ENCODE measurements at regions not wholly inside any gene's neighbourhood (a gene's known extent, or its start where the extent isn't known, plus 50 kb on each side); places are given as distances from the start of the nearest gene placed in this dataset.
"Not testable (repeated sequence)": the region's sequence is repeated elsewhere in the genome, so short reads cannot be mapped to it uniquely, and the experiment has no call there.

- no peak overlapping the region for H2BK5ac ChIP-seq (ENCODE audit: low read depth, low read length, poor library complexity)
- WGBS (ENCODE audit: extremely low coverage, insufficient coverage, insufficient read length) = no CpG with 5 or more reads among the region's 3 CpGs
- H2AFZ ChIP-seq (ENCODE audit: insufficient read depth, low read length, poor library complexity) = no peak overlapping the region
Observed at GRCh38 chr18:24613896-24614640, 153.6 kb downstream of the HRH4 start.

DNA sequence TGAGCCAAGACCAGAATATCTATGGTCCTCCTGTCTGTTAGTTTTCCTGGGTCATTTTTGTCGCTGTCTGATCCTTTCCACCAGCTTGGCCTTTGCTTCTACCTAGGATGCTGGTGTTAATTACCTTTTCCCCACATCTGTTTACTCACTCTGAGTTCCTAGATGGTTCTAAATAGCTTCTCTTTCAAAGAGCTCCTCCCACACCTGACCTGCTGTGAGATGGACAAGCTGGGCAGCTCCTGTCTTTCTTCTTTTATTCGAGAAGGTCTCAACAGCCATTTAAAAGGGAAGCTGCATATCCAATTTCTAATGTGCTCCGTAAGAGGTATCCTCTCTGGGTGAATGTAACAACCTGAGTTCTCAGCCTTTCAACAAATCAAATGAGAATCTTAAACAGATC lies 156.2 kb downstream of the HRH4 start:
- Histone ChIP-seq H2BK120ac (ENCODE audit: insufficient read depth, low read length, poor library complexity) (no peak overlapping the region), H2BK12ac (ENCODE audit: low read length) (no peak overlapping the region), H4K8ac (ENCODE audit: low read depth, low read length) (no peak overlapping the region), H3K27me3 (ENCODE audit: insufficient read depth, low read length) (no peaks in the 10 kb centered on the region), H3K4me2 (ENCODE audit: low read length) (no peak overlapping the region), H3K36me3 (ENCODE audit: control insufficient read depth in 1 of 2, insufficient read depth in 2 of 2, low read length in 2 of 2) (no peaks in the 10 kb centered on the region), H2AK5ac (ENCODE audit: low read length) (no peak overlapping the region), H3K27ac (ENCODE audit: low read depth, low read length) (no peak overlapping the region), H3K79me1 (ENCODE audit: low read length) (no peaks in the 10 kb centered on the region), H3K18ac (ENCODE audit: low read length) (no peak overlapping the region), H4K12ac (ENCODE audit: low read depth, low read length) (no peak overlapping the region), H3K9me3 (ENCODE audit: insufficient read depth, low read depth, low read length) (no peaks in the 10 kb centered on the region), H3K23ac (ENCODE audit: low read length) (no peak overlapping the region), H2AFZ (ENCODE audit: insufficient read depth, low read length, poor library complexity) (no peak overlapping the region), H4K91ac (ENCODE audit: low read depth, low read length) (no peak overlapping the region), H3K79me2 (ENCODE audit: control insufficient read depth, insufficient read depth, low read length, poor library complexity) (no peaks in the 10 kb centered on the region), H3K14ac (ENCODE audit: low read length) (no peak overlapping the region), H3K4ac (ENCODE audit: low read depth, low read length) (no peak overlapping the region), H3K4me3 (ENCODE audit: low read depth, low read length) (no peak overlapping the region), H3K9ac (ENCODE audit: low read length) (no peak overlapping the region), H3K4me1 (ENCODE audit: control insufficient read depth in 1 of 2, insufficient read depth in 2 of 2, low read length in 2 of 2) (no peaks in the 10 kb centered on the region), H2BK5ac (ENCODE audit: low read depth, low read length, poor library complexity) (no peak overlapping the region)
- no peak for DNase-seq
- WGBS (ENCODE audit: extremely low coverage, insufficient coverage, insufficient read length) = no CpG with 5 or more reads among the region's 3 CpGs

More at GRCh38 chr18:24613896-24614640, 153.6 kb downstream of the HRH4 start:
- Histone ChIP-seq H3K9ac (ENCODE audit: low read length) (no peak overlapping the region), H2AK5ac (ENCODE audit: low read length) (no peak overlapping the region), H3K14ac (ENCODE audit: low read length) (no peak overlapping the region), H3K4ac (ENCODE audit: low read depth, low read length) (no peak overlapping the region), H3K4me2 (ENCODE audit: low read length) (no peak overlapping the region), H3K4me1 (ENCODE audit: control insufficient read depth in 1 of 2, insufficient read depth in 2 of 2, low read length in 2 of 2) (no peaks in the 10 kb centered on the region), H3K4me3 (ENCODE audit: low read depth, low read length) (no peak overlapping the region), H2BK12ac (ENCODE audit: low read length) (no peak overlapping the region), H2BK120ac (ENCODE audit: insufficient read depth, low read length, poor library complexity) (no peak overlapping the region), H3K27ac (ENCODE audit: low read depth, low read length) (no peak overlapping the region), H3K36me3 (ENCODE audit: control insufficient read depth in 1 of 2, insufficient read depth in 2 of 2, low read length in 2 of 2) (no peaks in the 10 kb centered on the region), H3K18ac (ENCODE audit: low read length) (no peak overlapping the region), H3K79me1 (ENCODE audit: low read length) (no peaks in the 10 kb centered on the region), H4K91ac (ENCODE audit: low read depth, low read length) (no peak overlapping the region), H4K12ac (ENCODE audit: low read depth, low read length) (no peak overlapping the region), H3K27me3 (ENCODE audit: insufficient read depth, low read length) (no peaks in the 10 kb centered on the region), H3K79me2 (ENCODE audit: control insufficient read depth, insufficient read depth, low read length, poor library complexity) (no peaks in the 10 kb centered on the region), H4K8ac (ENCODE audit: low read depth, low read length) (no peak overlapping the region), H3K23ac (ENCODE audit: low read length) (no peak overlapping the region), H3K9me3 (ENCODE audit: insufficient read depth, low read depth, low read length) (no peaks in the 10 kb centered on the region)
- no peak for DNase-seq

GRCh38 chr18:24624421-24624820 lies 164.0 kb downstream of the HRH4 start:
- not testable (repeated sequence) for H3K4me3 ChIP-seq (ENCODE audit: low read depth, low read length); DNase-seq; H2BK5ac ChIP-seq (ENCODE audit: low read depth, low read length, poor library complexity); H3K4ac ChIP-seq (ENCODE audit: low read depth, low read length); H3K27ac ChIP-seq (ENCODE audit: low read depth, low read length); H3K9me3 ChIP-seq (ENCODE audit: insufficient read depth, low read depth, low read length); H3K23ac ChIP-seq (ENCODE audit: low read length); H4K12ac ChIP-seq (ENCODE audit: low read depth, low read length); H3K18ac ChIP-seq (ENCODE audit: low read length); H2BK120ac ChIP-seq (ENCODE audit: insufficient read depth, low read length, poor library complexity); H3K14ac ChIP-seq (ENCODE audit: low read length); H3K79me1 ChIP-seq (ENCODE audit: low read length); H3K4me1 ChIP-seq (ENCODE audit: control insufficient read depth in 1 of 2, insufficient read depth in 2 of 2, low read length in 2 of 2); H3K36me3 ChIP-seq (ENCODE audit: control insufficient read depth in 1 of 2, insufficient read depth in 2 of 2, low read length in 2 of 2); H3K27me3 ChIP-seq (ENCODE audit: insufficient read depth, low read length); H3K79me2 ChIP-seq (ENCODE audit: control insufficient read depth, insufficient read depth, low read length, poor library complexity); H2AK5ac ChIP-seq (ENCODE audit: low read length); H2AFZ ChIP-seq (ENCODE audit: insufficient read depth, low read length, poor library complexity); H4K91ac ChIP-seq (ENCODE audit: low read depth, low read length); H3K9ac ChIP-seq (ENCODE audit: low read length); H3K4me2 ChIP-seq (ENCODE audit: low read length); H4K8ac ChIP-seq (ENCODE audit: low read depth, low read length); H2BK12ac ChIP-seq (ENCODE audit: low read length)
- no CpG with 5 or more reads among the region's 17 CpGs for WGBS (ENCODE audit: extremely low coverage, insufficient coverage, insufficient read length)

DNA sequence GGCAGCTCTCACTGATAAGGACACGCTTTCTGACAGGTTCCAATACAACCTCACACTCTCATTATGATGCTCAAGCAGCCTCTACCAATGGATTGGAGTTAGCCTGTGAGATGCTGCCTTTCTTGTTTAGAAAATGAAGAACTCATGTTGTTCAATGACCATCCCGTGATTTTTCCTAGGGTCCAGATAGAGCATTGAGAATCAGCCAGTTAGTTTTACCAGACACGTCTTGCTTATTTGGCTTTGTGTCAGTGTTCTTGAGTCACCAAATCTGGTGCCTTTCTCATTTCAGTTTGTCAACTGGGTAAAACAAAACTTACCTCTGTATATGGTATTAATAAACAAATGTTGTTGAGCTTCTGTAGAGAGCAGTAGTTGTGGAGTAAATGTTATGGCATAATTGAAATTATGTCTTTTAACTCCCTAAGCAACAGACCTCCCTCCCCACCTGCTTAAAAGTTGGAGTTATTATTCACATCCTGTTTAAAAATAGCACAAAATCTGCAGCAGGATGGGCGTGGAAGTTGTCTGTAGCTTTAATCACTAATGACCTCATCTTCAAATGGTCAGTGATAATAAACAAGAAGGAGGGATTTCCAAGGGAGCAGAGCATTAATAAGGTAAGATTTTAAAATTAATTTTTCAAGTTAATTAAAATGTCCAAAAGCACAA lies 167.3 kb downstream of the HRH4 start:
- Histone ChIP-seq H3K4me3 (ENCODE audit: low read depth, low read length) (no peak overlapping the region), H2BK5ac (ENCODE audit: low read depth, low read length, poor library complexity) (no peak overlapping the region), H2BK120ac (ENCODE audit: insufficient read depth, low read length, poor library complexity) (no peak overlapping the region), H3K27me3 (ENCODE audit: insufficient read depth, low read length) (no peaks in the 10 kb centered on the region), H3K79me2 (ENCODE audit: control insufficient read depth, insufficient read depth, low read length, poor library complexity) (no peaks in the 10 kb centered on the region), H2AK5ac (ENCODE audit: low read length) (no peak overlapping the region), H3K4me2 (ENCODE audit: low read length) (no peak overlapping the region), H3K27ac (ENCODE audit: low read depth, low read length) (no peak overlapping the region), H3K79me1 (ENCODE audit: low read length) (no peaks in the 10 kb centered on the region), H3K23ac (ENCODE audit: low read length) (no peak overlapping the region), H3K14ac (ENCODE audit: low read length) (no peak overlapping the region), H3K4me1 (ENCODE audit: control insufficient read depth in 1 of 2, insufficient read depth in 2 of 2, low read length in 2 of 2) (no peaks in the 10 kb centered on the region), H3K9me3 (ENCODE audit: insufficient read depth, low read depth, low read length) (peaks cover 3% of the 10 kb centered on the region), H2BK12ac (ENCODE audit: low read length) (no peak overlapping the region), H4K91ac (ENCODE audit: low read depth, low read length) (no peak overlapping the region), H3K4ac (ENCODE audit: low read depth, low read length) (no peak overlapping the region), H3K9ac (ENCODE audit: low read length) (no peak overlapping the region), H3K18ac (ENCODE audit: low read length) (no peak overlapping the region), H2AFZ (ENCODE audit: insufficient read depth, low read length, poor library complexity) (no peak overlapping the region), H3K36me3 (ENCODE audit: control insufficient read depth in 1 of 2, insufficient read depth in 2 of 2, low read length in 2 of 2) (no peaks in the 10 kb centered on the region), H4K12ac (ENCODE audit: low read depth, low read length) (no peak overlapping the region), H4K8ac (ENCODE audit: low read depth, low read length) (no peak overlapping the region)
- DNase-seq = no peak
- no CpG with 5 or more reads among the region's 4 CpGs for WGBS (ENCODE audit: extremely low coverage, insufficient coverage, insufficient read length)
